ENCODE measurements at regions not wholly inside any gene's neighbourhood (a gene's known extent, or its start where the extent isn't known, plus 50 kb on each side); places are given as distances from the start of the nearest gene placed in this dataset.

- DNase-seq (ENCODE audit: low spot score): no peak
- TF ChIP-seq, protein P1, sequence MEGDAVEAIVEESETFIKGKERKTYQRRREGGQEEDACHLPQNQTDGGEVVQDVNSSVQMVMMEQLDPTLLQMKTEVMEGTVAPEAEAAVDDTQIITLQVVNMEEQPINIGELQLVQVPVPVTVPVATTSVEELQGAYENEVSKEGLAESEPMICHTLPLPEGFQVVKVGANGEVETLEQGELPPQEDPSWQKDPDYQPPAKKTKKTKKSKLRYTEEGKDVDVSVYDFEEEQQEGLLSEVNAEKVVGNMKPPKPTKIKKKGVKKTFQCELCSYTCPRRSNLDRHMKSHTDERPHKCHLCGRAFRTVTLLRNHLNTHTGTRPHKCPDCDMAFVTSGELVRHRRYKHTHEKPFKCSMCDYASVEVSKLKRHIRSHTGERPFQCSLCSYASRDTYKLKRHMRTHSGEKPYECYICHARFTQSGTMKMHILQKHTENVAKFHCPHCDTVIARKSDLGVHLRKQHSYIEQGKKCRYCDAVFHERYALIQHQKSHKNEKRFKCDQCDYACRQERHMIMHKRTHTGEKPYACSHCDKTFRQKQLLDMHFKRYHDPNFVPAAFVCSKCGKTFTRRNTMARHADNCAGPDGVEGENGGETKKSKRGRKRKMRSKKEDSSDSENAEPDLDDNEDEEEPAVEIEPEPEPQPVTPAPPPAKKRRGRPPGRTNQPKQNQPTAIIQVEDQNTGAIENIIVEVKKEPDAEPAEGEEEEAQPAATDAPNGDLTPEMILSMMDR (IDR thresholded peaks at IDR 0.05): no peak
Measured at GRCh38 chr4:111579767-111580166, 565.5 kb upstream of the FAM241A start.

GRCh38 chr4:111595456-111595855 lies 549.8 kb upstream of the FAM241A start:
- no peak for DNase-seq (ENCODE audit: low spot score)
- Histone ChIP-seq H3K27ac (no peak overlapping the region), H3K4me3 (no peak overlapping the region)
- TF ChIP-seq, protein P1 (IDR thresholded peaks at IDR 0.05): no peak

More at GRCh38 chr4:111579767-111580166, 565.5 kb upstream of the FAM241A start:
- H3K27ac ChIP-seq: no peak overlapping the region
- H3K4me3 ChIP-seq: no peak overlapping the region

GRCh38 chr4:111596491-111596890 lies 548.8 kb upstream of the FAM241A start:
- TF ChIP-seq, protein P1 (IDR thresholded peaks at IDR 0.05): no peak
- H3K27ac ChIP-seq: no peak overlapping the region
- DNase-seq (ENCODE audit: low spot score): no peak
- H3K4me3 ChIP-seq: no peak overlapping the region

DNA sequence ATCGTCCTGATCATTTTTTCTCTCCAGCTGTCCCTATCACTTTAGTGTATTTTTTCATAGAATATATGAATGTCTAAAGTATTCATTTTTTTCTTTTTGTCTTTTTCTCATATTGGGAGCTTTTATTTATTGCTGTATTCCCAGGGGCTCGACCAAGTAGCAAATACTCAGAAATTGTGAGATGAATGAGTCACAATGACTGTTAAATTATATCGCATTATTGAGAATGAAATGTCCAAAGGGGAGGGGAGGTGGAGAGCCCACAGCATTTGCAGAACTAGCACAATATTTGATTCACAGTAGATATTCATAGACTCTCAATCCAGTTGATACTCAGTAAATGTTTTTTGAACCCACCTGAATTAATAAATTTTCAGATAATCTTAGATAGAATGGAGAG lies 543.6 kb upstream of the FAM241A start:
- Histone ChIP-seq H3K27ac (no peak overlapping the region), H3K4me3 (no peak overlapping the region)
- DNase-seq (ENCODE audit: low spot score): no peak
- TF ChIP-seq, protein P1 (IDR thresholded peaks at IDR 0.05): no peak

DNA sequence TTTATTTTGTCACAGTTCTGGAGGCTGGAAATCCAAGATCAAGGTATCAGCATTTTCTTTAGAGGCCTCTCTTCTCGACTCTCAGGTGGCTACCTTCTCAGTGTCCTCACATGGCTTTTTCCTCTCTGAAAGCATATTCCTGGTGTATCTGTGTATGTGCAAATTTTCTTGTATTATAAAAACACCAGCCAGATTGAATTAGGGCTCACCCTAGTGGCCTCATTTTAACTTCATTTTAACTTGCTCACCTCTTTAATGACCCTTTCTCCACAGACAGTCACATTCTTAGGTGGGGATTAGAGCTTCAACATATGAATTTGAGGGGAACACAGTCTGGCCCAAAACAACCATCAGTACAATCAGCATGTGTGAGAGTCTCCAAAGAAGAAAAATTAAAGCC lies 542.4 kb upstream of the FAM241A start:
- DNase-seq (ENCODE audit: low spot score): no peak
- TF ChIP-seq, protein P1 (IDR thresholded peaks at IDR 0.05): no peak
- no peak overlapping the region for H3K4me3 ChIP-seq
- no peak overlapping the region for H3K27ac ChIP-seq

GRCh38 chr4:111605111-111605510 lies 540.1 kb upstream of the FAM241A start:
- no peak overlapping the region for H3K27ac ChIP-seq
- no peak overlapping the region for H3K4me3 ChIP-seq
- no peak for DNase-seq (ENCODE audit: low spot score)
- TF ChIP-seq, protein P1 (IDR thresholded peaks at IDR 0.05): no peak

DNA sequence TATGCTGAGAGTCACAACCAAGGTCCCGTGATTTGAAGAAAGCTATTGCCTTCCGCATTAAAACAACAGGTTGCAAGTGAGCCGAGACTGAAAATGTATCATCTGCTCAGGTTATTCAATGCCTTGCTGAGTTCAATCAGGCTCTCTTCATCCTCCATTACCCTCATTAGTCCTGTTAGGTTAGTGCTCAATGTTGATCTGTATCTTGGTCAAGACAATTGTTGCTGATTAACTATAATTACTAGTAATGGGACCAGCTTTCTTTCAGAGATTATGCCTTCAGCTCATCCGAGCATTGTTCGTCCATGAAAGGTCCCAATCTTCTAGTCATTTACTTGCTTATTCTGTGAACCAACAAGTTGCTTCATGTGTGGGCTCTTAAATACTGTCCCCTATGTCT lies 534.6 kb upstream of the FAM241A start:
- TF ChIP-seq, protein P1 (IDR thresholded peaks at IDR 0.05): no peak
- no peak overlapping the region for H3K4me3 ChIP-seq
- H3K27ac ChIP-seq: no peak overlapping the region
- DNase-seq (ENCODE audit: low spot score): no peak
